ENCODE measurements at regions not wholly inside any gene's neighbourhood (a gene's known extent, or its start where the extent isn't known, plus 50 kb on each side); places are given as distances from the start of the nearest gene placed in this dataset.

GRCh38 chr1:4027492-4028138, 127.5 kb upstream of the C1orf174 start:
- Histone ChIP-seq H3K4me3 (ENCODE audit: low read length) (peak overlapping the region; percentile 72), H4K20me1 (ENCODE audit: control insufficient read depth, insufficient read depth, low read depth, low read length) (no peaks in the 10 kb centered on the region), H3K36me3 (ENCODE audit: control insufficient read depth, low read length) (peaks cover 96% of the 10 kb centered on the region), H3K4me2 (ENCODE audit: low read length) (peak overlapping the region; percentile 95), H3K9me2 (replicated peaks; ENCODE audit: control insufficient read depth, low read length) (no peaks in the 10 kb centered on the region), H3K79me2 (ENCODE audit: control insufficient read depth, low read length) (peaks cover 50% of the 10 kb centered on the region), H3K9me3 (ENCODE audit: control insufficient read depth, insufficient read depth, low read length) (peaks cover 16% of the 10 kb centered on the region), H3K4me1 (ENCODE audit: control insufficient read depth, low read length) (peaks cover 79% of the 10 kb centered on the region), H3K27ac (ENCODE audit: low read depth, low read length) (peak overlapping the region; percentile 96), H3K27me3 (ENCODE audit: control insufficient read depth, low read length) (no peaks in the 10 kb centered on the region), H3F3A (ENCODE audit: control insufficient read depth, insufficient read depth) (peaks cover 41% of the 10 kb centered on the region)
- TF ChIP-seq EZH2phosphoT487 (IDR thresholded peaks at IDR 0.05; ENCODE audit: borderline replicate concordance, low read length): no peak
- TF ChIP-seq, protein P1, sequence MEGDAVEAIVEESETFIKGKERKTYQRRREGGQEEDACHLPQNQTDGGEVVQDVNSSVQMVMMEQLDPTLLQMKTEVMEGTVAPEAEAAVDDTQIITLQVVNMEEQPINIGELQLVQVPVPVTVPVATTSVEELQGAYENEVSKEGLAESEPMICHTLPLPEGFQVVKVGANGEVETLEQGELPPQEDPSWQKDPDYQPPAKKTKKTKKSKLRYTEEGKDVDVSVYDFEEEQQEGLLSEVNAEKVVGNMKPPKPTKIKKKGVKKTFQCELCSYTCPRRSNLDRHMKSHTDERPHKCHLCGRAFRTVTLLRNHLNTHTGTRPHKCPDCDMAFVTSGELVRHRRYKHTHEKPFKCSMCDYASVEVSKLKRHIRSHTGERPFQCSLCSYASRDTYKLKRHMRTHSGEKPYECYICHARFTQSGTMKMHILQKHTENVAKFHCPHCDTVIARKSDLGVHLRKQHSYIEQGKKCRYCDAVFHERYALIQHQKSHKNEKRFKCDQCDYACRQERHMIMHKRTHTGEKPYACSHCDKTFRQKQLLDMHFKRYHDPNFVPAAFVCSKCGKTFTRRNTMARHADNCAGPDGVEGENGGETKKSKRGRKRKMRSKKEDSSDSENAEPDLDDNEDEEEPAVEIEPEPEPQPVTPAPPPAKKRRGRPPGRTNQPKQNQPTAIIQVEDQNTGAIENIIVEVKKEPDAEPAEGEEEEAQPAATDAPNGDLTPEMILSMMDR (IDR thresholded peaks at IDR 0.05; ENCODE audit: low read depth, low read length, poor library complexity, severe bottlenecking): no peak

- TF ChIP-seq, protein P1 (IDR thresholded peaks at IDR 0.05; ENCODE audit: low read depth, low read length, poor library complexity, severe bottlenecking): no peak
- no peak for TF ChIP-seq EZH2phosphoT487 (IDR thresholded peaks at IDR 0.05; ENCODE audit: borderline replicate concordance, low read length)
- Histone ChIP-seq H4K20me1 (ENCODE audit: control insufficient read depth, insufficient read depth, low read depth, low read length) (no peaks in the 10 kb centered on the region), H3K4me3 (ENCODE audit: low read length) (peak overlapping the region; percentile 68), H3F3A (ENCODE audit: control insufficient read depth, insufficient read depth) (peaks cover 41% of the 10 kb centered on the region), H3K79me2 (ENCODE audit: control insufficient read depth, low read length) (peaks cover 55% of the 10 kb centered on the region), H3K4me2 (ENCODE audit: low read length) (peak overlapping the region; percentile 95), H3K9me2 (replicated peaks; ENCODE audit: control insufficient read depth, low read length) (no peaks in the 10 kb centered on the region), H3K27me3 (ENCODE audit: control insufficient read depth, low read length) (no peaks in the 10 kb centered on the region), H3K36me3 (ENCODE audit: control insufficient read depth, low read length) (peaks cover 96% of the 10 kb centered on the region), H3K4me1 (ENCODE audit: control insufficient read depth, low read length) (peaks cover 76% of the 10 kb centered on the region), H3K27ac (ENCODE audit: low read depth, low read length) (peak overlapping the region; percentile 96), H3K9me3 (ENCODE audit: control insufficient read depth, insufficient read depth, low read length) (peaks cover 21% of the 10 kb centered on the region)
Observed at GRCh38 chr1:4028139-4028501, 128.0 kb upstream of the C1orf174 start.

- Histone ChIP-seq H3K27me3 (ENCODE audit: control insufficient read depth, low read length) (no peaks in the 10 kb centered on the region), H3K27ac (ENCODE audit: low read depth, low read length) (peak overlapping the region; percentile 96), H4K20me1 (ENCODE audit: control insufficient read depth, insufficient read depth, low read depth, low read length) (no peaks in the 10 kb centered on the region), H3K4me2 (ENCODE audit: low read length) (peak overlapping the region; percentile 95), H3K79me2 (ENCODE audit: control insufficient read depth, low read length) (peaks cover 63% of the 10 kb centered on the region), H3K4me1 (ENCODE audit: control insufficient read depth, low read length) (peaks cover 72% of the 10 kb centered on the region), H3F3A (ENCODE audit: control insufficient read depth, insufficient read depth) (peaks cover 37% of the 10 kb centered on the region), H3K36me3 (ENCODE audit: control insufficient read depth, low read length) (peaks cover 96% of the 10 kb centered on the region), H3K4me3 (ENCODE audit: low read length) (peak overlapping the region; percentile 68), H3K9me2 (replicated peaks; ENCODE audit: control insufficient read depth, low read length) (no peaks in the 10 kb centered on the region), H3K9me3 (ENCODE audit: control insufficient read depth, insufficient read depth, low read length) (peaks cover 32% of the 10 kb centered on the region)
- TF ChIP-seq, protein P1 (IDR thresholded peaks at IDR 0.05; ENCODE audit: low read depth, low read length, poor library complexity, severe bottlenecking): no peak
- TF ChIP-seq EZH2phosphoT487 (IDR thresholded peaks at IDR 0.05; ENCODE audit: borderline replicate concordance, low read length): no peak
Observed at GRCh38 chr1:4029376-4029775, 129.3 kb upstream of the C1orf174 start.

Data from DOHH2 (cell line).